HG02798 (cell line): ENCODE measurements at regions not wholly inside any gene's neighbourhood (a gene's known extent, or its start where the extent isn't known, plus 50 kb on each side); places are given as distances from the start of the nearest gene placed in this dataset.
"Not testable (repeated sequence)": the region's sequence is repeated elsewhere in the genome, so short reads cannot be mapped to it uniquely, and the experiment has no call there.

ENCODE experiments used
- ATAC-seq: cut with Tn5 transposase; IDR thresholded peaks from one replicate; pipeline ENCODE4 v1.9.1; 2021; ENCODE audit warnings: mild to moderate bottlenecking; ENCODE audit not compliant: unreplicated experiment, poor library complexity

GRCh38 chrX:1105031-1105430 lies 107.4 kb downstream of the CRLF2 start:
- ATAC-seq, result not testable (repeated sequence)

GRCh38 chrX:1103360-1103759 lies 109.1 kb downstream of the CRLF2 start:
- ATAC-seq, result no peak

DNA sequence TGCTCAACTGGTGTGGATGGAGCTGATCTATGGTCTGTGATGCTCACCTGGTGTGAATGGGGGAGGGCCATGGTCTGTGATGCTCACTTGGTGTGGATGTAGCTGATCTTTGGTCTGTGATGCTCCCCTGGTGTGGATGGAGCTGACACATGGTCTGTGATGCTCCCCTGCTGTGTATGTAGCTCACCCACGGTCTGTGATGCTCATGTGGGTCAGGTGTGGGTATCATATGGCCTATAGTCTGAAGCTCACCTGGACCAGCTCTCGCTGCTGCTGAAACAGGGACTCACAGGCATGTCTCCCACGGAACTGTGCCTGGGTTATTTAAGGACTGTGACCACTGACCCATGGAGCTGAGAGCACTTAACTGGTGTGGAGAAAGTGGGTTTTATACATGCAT lies 109.7 kb downstream of the CRLF2 start:
- no peak for ATAC-seq

DNA sequence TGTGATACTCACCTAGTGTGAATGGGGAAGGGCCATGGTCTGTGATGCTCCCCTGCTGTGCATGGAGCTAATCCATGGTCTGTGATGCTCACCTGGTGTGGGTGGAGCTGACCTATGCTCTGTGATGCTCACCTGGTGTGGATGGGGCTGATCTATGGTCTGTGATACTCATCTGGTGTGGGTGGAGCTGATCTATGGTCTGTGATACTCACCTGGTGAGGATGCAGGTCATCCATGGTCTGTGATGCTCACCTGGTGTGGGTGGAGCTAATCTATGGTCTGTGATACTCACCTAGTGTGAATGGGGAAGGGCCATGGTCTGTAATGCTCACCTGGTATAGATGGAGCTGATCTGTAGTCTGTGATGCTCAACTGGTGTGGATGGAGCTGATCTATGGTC lies 110.2 kb downstream of the CRLF2 start:
- not testable (repeated sequence) for ATAC-seq

DNA sequence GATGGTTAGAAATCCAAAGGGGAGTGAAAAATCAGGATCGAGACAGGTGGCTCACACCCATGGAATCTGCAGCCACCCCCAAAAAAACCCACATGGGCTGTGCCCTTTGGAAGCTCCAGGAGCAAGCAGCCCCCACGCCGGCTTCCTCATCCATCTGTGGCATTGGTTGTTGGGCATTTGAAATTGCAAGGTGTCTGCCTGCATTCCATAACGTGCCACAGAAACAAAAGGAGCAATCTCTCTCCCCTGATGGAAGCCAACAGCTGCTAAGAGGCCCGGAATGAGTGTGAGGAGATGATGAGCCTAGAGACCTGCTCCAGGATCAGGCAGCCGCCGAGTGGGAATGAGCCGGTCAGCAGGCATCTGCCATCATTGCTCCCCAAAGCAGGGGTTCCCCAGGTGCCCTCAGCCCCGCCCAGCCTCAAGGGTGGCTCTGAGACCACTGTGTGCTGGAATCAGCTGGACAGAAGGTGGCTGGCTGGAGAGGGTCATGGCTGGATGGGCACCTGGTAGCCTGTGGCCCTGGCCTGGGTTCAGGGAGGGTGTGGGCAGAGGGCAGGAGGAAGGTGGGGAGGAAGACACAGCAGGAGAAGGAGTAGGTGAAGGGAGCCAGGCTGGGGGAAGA lies 113.2 kb downstream of the CRLF2 start:
- no peak for ATAC-seq

GRCh38 chrX:1097328-1097727 lies 115.1 kb downstream of the CRLF2 start:
- ATAC-seq, result no peak

DNA sequence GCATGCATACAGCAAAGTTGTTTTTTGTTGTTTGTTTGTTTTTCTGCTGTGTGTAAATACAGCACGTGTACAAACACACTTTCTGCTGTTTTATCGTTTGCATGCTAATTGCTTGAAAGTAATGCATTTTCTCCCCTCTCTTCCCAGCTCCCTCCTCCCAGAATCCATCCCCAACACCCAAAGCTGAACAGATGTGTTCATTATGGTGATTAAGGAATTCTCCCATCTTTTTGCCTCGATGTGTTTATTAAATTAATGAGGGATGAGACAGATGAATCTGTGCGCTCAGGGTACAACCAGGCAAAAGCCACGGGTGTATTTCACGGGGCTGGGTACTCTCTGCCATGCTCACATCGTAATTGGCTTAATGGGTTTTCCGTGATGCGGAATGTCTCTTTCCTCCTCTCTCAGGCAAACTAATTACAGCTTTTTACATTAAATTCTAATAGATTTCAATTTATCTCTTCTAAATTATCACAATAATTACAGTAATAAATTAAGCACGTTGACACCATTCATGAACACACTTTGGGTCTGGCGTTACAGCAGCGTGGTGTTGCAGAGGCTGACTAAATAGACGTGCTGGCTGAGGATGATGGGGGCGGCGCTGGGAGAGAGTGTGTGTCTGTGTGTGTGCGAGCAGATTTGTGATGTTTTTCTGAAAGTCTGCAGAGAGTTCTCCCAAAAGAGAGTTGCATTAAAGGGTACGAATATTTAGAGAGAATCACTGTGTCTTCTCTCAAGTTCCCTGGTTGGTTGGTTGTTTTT lies 117.7 kb downstream of the CRLF2 start:
- no peak for ATAC-seq

- no peak for ATAC-seq
These were observed 118.6 kb downstream of the CRLF2 start for GRCh38 chrX:1093586-1094421.

- ATAC-seq, result no peak
These were observed 119.3 kb downstream of the CRLF2 start for GRCh38 chrX:1093121-1093520.

- no peak for ATAC-seq
These were observed 125.7 kb downstream of the CRLF2 start for GRCh38 chrX:1086444-1087409.

DNA sequence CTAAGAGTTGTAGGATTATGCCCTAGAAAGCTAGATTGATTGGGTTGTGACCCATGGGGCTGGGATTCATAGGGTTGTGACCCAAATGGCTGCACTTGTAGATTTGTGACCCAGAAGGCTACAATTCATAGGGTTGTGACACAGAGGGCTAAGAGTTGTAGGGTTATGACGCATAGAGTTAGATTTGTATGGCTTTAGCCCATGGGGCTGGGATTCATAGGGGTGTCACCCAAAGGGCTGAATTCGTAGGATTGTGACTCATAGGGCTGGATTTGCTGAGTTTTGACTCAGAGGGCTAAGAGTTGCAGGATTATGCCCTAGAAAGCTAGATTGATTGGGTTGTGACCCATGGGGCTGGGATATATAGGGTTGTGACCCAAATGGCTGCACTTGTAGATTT lies 126.6 kb downstream of the CRLF2 start:
- ATAC-seq, result not testable (repeated sequence)

GRCh38 chrX:1084689-1085088 lies 127.8 kb downstream of the CRLF2 start:
- no peak for ATAC-seq

DNA sequence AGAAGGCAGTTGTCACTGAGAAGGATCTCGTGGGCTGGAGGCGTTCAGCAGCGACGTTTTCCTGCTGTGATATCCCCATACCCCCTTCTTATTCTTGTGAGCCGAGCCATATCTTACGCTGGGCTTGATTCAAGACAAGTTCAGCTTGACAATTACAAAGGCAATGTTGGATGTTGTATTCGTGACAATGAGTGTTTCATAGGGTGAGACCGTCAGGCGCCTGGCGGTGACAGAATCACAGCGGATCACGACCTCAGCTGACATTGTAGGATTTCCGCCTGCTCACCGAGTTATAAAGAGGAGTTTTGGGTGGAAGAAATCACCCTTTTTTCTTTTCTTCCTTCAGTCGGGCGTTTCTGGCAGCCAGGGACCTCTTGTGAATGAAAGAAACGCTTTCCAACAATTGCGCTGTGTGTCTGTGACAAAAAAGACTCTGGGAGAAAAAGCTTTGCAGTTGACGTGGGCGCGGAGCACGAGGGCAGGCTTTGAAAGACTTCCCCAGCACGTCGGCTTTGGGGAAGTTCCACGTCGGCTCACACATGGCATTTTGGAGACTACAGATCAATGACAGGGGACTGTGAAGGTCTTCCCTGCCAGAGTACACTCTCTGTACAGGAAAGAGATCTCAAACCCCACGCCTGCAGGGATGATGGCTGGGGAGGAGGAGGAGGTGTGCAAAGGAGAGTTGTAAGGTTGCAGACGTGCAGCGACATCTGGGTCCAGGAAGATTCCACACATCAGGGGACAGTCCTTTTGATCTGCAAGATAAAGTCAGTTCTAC lies 135.4 kb downstream of the CRLF2 start:
- no peak for ATAC-seq

- ATAC-seq, result no peak
These were observed 136.7 kb downstream of the CRLF2 start for GRCh38 chrX:1075741-1076140.

GRCh38 chrX:1075156-1075555 lies 137.3 kb downstream of the CRLF2 start:
- ATAC-seq, result no peak

DNA sequence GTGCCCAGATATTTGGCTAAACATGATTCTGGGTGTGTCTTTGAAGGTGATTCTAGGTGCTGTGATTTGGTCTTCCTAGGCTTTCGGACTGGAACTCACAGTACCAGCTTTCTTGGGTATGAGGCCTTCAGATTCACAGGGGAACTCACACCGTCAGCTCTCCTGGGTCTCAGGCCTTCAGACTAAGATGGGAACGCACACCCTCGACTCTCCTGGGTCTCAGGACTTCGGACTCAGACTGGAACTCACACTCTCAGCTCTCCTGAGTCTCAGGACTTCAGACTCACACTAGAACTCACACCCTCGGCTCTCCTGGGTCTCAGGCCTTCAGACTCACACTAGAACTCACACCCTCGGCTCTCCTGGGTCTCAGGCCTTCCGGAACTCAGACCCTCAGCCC lies 137.7 kb downstream of the CRLF2 start:
- no peak for ATAC-seq

DNA sequence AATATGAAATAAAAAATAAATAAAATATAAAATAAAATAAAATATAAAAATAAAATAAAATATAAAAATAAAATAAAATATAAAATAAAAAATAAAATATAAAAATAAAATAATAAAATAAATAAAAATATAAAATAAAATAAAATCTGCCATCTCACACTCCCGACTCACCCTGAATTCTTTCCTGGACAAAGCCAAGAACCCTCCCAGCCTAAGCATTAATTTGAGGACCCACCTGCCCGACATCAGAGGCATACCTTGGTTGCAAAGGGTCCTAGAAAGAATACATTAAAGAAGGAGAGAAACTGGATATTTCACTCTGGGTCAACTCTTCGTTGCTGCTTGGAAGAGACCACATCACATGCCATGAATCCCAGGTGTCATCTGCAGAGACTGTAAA lies 138.3 kb downstream of the CRLF2 start:
- ATAC-seq, result no peak

- no peak for ATAC-seq
These were observed 139.6 kb downstream of the CRLF2 start for GRCh38 chrX:1072637-1073377.

GRCh38 chrX:1071351-1071750 lies 141.1 kb downstream of the CRLF2 start:
- no peak for ATAC-seq
